Motor neuron (in vitro differentiated cells): ENCODE measurements at regions not wholly inside any gene's neighbourhood (a gene's known extent, or its start where the extent isn't known, plus 50 kb on each side); places are given as distances from the start of the nearest gene placed in this dataset.
"Not testable (repeated sequence)": the region's sequence is repeated elsewhere in the genome, so short reads cannot be mapped to it uniquely, and the experiment has no call there.

Experiments used
- ATAC-seq, 8 experiments: fragments of 200-7000 bp; cut with Tn5 transposase; replicated peaks in 6 of 8; 2 replicates each; pipeline ENCODE4 v1.8.0; 2021; ENCODE audit warnings: mild to moderate bottlenecking in 8 of 8, moderate library complexity in 8 of 8
- H3K27ac ChIP-seq, 2 donors: fragments of 250-450 bp; sonication (Bioruptor Pico); 2 replicates each; pipeline ENCODE4 v1.9.0; 2021; ENCODE audit warnings: antibody characterized with exemption in 2 of 2, mild to moderate bottlenecking in 2 of 2, moderate library complexity in 1 of 2
- H3K4me1 ChIP-seq, 2 donors: fragments of 250-450 bp; sonication (Bioruptor Pico); replicated peaks in 1 of 2; 2 replicates each; pipeline ENCODE4 v1.6.1; 2021; ENCODE audit warnings: antibody characterized with exemption in 2 of 2, mild to moderate bottlenecking in 2 of 2, moderate library complexity in 1 of 2
- H3K4me3 ChIP-seq, 5 donors: fragments of 250-450 bp; sonication (Bioruptor Pico); 2 replicates each; pipeline ENCODE4 v1.9.0; 2021; ENCODE audit warnings: antibody characterized with exemption in 5 of 5, mild to moderate bottlenecking in 5 of 5, moderate library complexity in 4 of 5
- whole genome bisulfite sequencing, 10 experiments: fragments of 450-650 bp; shearing (Covaris generic); methylation state at CpG; one replicate each; pipeline ENCODE4 v1.0.0; 2022; 5-methylcytosine and 5-hydroxymethylcytosine counted together
- in situ Hi-C, 9 experiments: fragments of 400-800 bp; cut with MboI; loops; one replicate each; pipeline ENCODE4 v1.15.0; 2021; ENCODE audit warnings: low sequenced_read_pairs in 9 of 9, low pct_unique_long_range_greater_than_20kb in 2 of 9; ENCODE audit not compliant: unreplicated experiment in 9 of 9

DNA sequence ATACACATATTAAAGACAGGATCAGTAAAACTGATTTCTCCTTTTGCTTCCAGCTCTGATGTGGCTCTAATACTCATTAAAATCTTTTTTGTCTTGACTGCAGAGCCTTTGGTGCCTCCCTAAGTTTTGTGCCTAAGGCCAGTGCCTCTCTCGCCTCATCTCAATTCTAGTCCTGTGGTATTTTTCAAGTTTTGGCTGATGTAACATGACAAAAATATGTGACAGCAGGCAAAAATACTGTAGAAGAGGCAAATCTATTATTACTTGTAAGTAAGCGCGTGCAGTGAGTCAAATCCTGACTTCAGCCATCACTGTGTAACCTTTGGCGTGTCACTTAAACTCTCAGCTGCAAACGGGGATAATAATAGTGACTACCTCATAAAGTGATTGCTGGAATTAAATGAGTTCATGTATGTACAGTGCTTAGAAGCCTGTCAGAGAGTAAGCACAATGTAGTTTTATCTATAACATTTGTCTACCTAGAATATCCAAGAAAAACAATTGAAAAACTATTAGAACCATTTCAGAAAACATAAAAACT is 74.0 kb downstream of the MAB21L3 start:
- 40 to 100% (median 78%) methylated on average over 3 to 5 of the region's 5 CpGs for WGBS, 10 experiments
- in situ Hi-C loops, result loop anchor here in 1 of 9 experiments (25.0 kb wide), 1 partner anchor 102 kb away; no protein-coding TSS in a partner anchor
- no peak overlapping the region for H3K4me3 ChIP-seq
- H3K27ac ChIP-seq, result no peak overlapping the region
- peak in 5 of 8 experiments; percentile 60 to 95 (median 89) for ATAC-seq
- H3K4me1 ChIP-seq, result peaks cover 0 to 5% of the 10 kb centered on the region in 2 donors

DNA sequence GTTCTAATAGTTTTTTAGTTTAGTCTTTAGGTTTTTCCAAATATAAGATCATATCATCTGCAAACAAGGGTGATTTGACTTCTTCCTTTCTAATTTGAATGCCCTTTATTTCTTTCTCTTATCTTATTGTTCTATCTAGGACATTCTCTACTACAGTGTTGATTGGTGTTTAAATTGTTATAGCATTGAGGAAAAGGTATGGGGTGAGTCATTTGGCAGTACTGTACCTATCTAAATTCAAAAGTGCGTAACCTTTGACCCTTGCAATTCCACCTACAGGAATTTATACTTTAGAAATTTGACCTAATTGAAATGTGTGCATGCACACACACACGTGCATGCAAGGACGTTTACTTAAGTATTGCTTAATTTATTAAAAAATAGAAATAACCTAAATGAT is 78.3 kb downstream of the MAB21L3 start:
- no peak overlapping the region for H3K4me3 ChIP-seq
- in situ Hi-C loops, result loop anchor here in 1 of 9 experiments (25.0 kb wide), 1 partner anchor 98 kb away; no protein-coding TSS in a partner anchor
- peaks cover 2% of the 10 kb centered on the region in 2 donors for H3K4me1 ChIP-seq
- H3K27ac ChIP-seq, result no peak overlapping the region
- no peak for ATAC-seq
- 5 to 93% (median 52%) methylated on average over 2 to 3 of the region's 3 CpGs for WGBS, 10 experiments

GRCh38 chr1:116191294-116191693 is 80.1 kb downstream of the MAB21L3 start:
- H3K27ac ChIP-seq, result no peak overlapping the region
- in situ Hi-C loops, result loop anchor here in 1 of 9 experiments (25.0 kb wide), 1 partner anchor 96 kb away; no protein-coding TSS in a partner anchor
- 10 to 90% (median 70%) methylated on average over 2 of the region's 2 CpGs; no CpG with 5 or more reads in 1 of the 10 experiments for WGBS, 10 experiments
- no peak overlapping the region for H3K4me3 ChIP-seq
- H3K4me1 ChIP-seq, result peaks cover 7 to 8% of the 10 kb centered on the region in 2 donors
- no peak for ATAC-seq

DNA sequence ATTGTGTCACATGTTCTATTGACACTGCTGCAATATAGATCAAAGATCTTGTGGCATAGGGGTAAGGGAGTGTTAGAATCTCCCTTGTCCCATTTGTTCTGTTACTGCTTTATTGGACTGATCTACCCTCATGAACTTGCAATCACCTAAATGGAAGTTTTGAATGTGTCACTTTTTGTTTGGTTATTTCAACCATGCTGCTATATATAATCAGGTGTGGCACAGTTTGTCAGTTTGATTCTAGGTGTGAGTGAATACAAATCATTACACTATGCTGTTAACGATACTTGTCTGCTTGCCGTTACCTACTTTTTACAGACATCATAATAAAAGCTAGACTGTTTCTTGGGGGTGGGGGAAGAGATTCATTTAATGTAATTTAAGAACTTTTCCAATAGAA is 82.6 kb downstream of the MAB21L3 start:
- in situ Hi-C loops, result loop anchor here in 1 of 9 experiments (25.0 kb wide), 1 partner anchor 94 kb away; no protein-coding TSS in a partner anchor
- 29 to 100% (median 87%) methylated on average over 1 to 2 of the region's 2 CpGs; no CpG with 5 or more reads in 3 of the 10 experiments for WGBS, 10 experiments
- H3K27ac ChIP-seq, result no peak overlapping the region
- H3K4me1 ChIP-seq, result peaks cover 7 to 8% of the 10 kb centered on the region in 2 donors
- H3K4me3 ChIP-seq, result no peak overlapping the region
- no peak for ATAC-seq

DNA sequence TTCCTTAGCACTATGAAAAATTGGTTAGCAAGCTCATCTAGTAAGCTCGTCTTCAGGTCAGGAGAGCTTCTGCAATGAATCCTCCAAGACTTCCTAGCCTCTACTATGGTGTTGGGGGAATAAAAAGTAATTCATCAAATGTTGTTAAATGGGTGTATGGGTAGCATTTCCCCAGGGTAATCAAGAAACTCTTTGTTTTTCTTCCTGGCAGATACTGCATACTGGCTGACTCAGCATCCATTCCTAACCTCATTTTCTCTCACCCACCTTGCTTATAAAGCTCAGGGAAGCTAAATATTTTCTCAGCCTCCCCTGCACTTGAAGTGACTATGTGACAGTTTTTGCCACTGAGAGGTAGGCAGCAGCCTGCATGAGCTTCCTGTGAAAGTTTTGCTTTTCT is 83.4 kb downstream of the MAB21L3 start:
- in situ Hi-C loops, result loop anchor here in 1 of 9 experiments (25.0 kb wide), 1 partner anchor 93 kb away; no protein-coding TSS in a partner anchor
- peak in 4 of 8 experiments; percentile 37 to 94 (median 84) for ATAC-seq
- Histone ChIP-seq H3K4me3 (no peak overlapping the region), H3K4me1 (peaks cover 7 to 8% of the 10 kb centered on the region in 2 donors), H3K27ac (no peak overlapping the region)
- WGBS, 10 experiments, result 20 to 67% (median 36%) methylated on average over 1 of the region's 1 CpG; no CpG with 5 or more reads in 3 of the 10 experiments

DNA sequence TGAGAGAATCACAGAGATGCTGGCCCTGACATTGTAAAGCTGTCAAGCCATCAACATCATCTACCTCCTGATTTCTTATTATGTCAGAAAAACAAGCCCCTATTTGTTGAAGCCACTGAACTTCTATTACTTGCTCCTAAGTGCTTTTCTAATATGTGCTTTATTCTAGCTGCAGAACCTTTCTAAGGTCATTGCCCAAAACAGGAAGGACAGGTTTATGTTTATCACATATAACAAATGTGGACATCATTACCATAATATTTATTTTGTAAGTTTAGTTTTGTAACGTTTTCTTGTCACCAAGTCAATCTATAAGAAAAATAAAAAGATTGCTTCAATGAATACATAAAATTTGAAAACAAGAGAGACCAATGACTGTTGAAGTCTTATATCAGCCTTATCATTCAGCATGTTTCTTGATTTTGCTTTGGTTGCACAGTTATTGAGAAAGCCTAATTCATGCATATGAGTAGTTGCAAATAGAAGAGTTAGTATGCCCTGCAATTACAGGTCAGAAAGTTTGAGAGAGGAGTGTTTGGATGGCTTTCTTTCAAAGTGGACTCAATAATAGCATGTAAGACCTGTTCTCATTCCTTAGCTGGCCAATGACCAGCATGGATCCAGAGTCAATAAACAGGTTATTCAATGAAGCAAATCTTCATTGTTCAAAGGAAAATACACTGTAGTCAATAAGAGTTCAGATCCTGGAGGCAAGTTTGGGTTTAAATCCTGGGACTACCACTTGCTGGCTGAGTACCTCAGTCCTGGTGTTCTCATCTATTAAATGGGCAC is 84.1 kb downstream of the MAB21L3 start:
- in situ Hi-C loops, result loop anchor here in 1 of 9 experiments (25.0 kb wide), 1 partner anchor 92 kb away; no protein-coding TSS in a partner anchor
- no peak for ATAC-seq

DNA sequence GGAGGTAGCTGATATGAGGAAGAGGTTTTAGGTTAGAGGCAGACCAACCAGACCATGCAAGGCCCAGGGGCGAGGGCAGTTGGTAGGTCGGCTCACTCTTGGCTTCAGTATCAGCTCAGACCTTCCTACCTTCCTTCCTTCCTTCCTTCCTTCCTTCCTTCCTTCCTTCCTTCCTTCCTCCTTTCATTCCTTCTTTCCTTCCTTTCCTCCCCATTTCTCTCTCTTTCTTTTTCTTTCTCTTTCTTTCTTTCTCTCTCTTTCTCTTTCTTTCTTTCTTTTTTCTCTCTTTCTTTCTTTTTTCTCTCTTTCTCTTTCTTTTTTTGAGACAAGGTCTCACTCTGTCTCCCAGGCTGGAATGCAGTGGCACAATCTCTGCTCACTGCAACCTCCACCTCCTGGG is 89.1 kb downstream of the MAB21L3 start:
- 36 to 90% (median 80%) methylated on average over 2 of the region's 2 CpGs; no CpG with 5 or more reads in 6 of the 10 experiments for WGBS, 10 experiments
- H3K27ac ChIP-seq, H3K4me1 ChIP-seq, H3K4me3 ChIP-seq, ATAC-seq, in situ Hi-C loops: not testable (repeated sequence)

More for the DNA sequence above, 84.1 kb downstream of the MAB21L3 start:
- 0 to 61% (median 6%) methylated on average over 1 of the region's 1 CpG; no CpG with 5 or more reads in 1 of the 10 experiments for WGBS, 10 experiments
- Histone ChIP-seq H3K4me1 (peaks cover 7 to 8% of the 10 kb centered on the region in 2 donors), H3K27ac (no peak overlapping the region), H3K4me3 (no peak overlapping the region)

DNA sequence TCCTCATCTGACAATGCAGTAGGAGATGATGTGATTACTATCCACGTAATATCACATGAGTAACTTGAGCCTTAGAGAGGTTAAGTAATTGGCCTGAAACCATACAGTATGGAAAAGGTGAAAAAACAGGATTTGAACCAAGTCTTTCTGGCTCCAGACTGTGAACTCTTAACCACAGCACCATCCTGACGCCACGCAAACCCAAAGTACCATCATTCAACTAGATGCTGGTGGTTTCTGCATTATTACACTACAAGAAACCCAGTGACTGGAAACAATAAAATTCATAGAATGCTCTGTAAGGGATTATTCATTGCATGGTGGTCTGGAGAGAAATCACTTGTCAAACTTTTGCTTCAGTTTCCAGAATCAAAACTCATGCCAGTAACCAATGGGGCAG is 90.7 kb downstream of the MAB21L3 start:
- in situ Hi-C loops, result no loop called here
- Histone ChIP-seq H3K27ac (no peak overlapping the region), H3K4me1 (no peaks in the 10 kb centered on the region), H3K4me3 (no peak overlapping the region)
- ATAC-seq, result no peak
- WGBS, 10 experiments, result 15 to 100% (median 89%) methylated on average over 1 to 3 of the region's 3 CpGs; no CpG with 5 or more reads in 2 of the 10 experiments

- ATAC-seq, result peak in 3 of 8 experiments; percentile 38 to 59 (median 55)
- H3K4me1 ChIP-seq, result no peaks in the 10 kb centered on the region
- in situ Hi-C loops, result no loop called here
- WGBS, 10 experiments, result 7 to 100% (median 85%) methylated on average over 1 to 5 of the region's 5 CpGs; no CpG with 5 or more reads in 4 of the 10 experiments
- no peak overlapping the region for H3K27ac ChIP-seq
- H3K4me3 ChIP-seq, result no peak overlapping the region
Observed at GRCh38 chr1:116203181-116203723, 92.1 kb downstream of the MAB21L3 start.

DNA sequence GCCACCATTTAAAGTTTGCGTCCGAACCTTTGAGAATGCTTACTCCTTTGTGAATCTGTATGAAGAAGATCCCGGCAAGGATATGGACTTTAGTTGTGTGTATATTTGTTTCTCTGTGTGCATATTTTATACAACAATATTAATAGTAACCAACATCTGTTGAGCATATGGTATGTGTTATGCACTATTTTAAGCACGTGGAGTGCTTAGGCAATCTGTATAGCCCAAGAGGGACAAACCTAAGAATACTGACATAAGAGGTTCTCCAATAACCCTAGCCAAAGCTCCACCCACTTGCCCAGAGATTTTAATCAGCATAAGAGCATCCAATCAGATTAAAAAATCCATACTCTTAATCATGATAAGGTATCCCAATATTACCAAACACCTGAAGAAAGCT is 92.7 kb downstream of the MAB21L3 start:
- ATAC-seq, result peak in 3 of 8 experiments; percentile 74 to 98 (median 94)
- Histone ChIP-seq H3K4me3 (no peak overlapping the region), H3K27ac (no peak overlapping the region), H3K4me1 (no peaks in the 10 kb centered on the region)
- in situ Hi-C loops, result no loop called here
- WGBS, 10 experiments, result 0 to 96% (median 68%) methylated on average over 1 to 4 of the region's 4 CpGs; no CpG with 5 or more reads in 2 of the 10 experiments

DNA sequence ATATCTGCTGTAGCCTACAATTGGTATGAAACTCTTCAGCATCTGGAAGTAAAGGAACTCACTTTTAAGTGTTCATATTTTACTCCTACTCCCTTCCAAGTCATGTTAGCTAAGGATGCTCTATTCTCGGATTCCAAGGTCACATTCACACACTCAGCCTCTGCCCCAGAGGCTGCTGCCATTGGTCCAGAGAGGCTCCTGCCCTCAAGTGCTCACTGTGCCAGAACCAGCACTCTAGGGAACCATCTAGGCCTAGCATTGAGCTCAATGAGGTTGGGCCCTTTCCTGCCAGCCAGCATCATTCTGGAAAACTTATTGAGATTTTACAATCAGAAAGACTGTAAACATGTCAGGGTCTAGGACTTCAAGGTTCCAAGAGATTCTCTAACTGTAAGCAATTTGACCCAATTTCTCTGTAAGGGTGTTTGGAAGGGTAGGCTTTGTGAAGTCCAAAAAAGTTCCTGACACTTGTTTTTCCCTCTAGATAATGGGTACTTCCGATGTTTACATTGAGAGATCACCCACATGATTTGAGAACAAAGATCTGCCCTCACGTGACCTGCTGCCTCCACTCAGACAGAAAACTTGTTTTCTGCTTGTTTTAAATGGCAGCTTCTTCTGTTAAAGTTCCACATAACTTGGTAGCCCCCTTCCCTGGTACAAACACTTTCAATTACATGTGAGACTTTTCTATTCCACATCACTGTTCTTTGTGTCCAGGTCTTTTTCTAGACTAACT is 94.9 kb downstream of the MAB21L3 start:
- no peak overlapping the region for H3K27ac ChIP-seq
- no peak overlapping the region for H3K4me3 ChIP-seq
- WGBS, 10 experiments, result 28 to 89% (median 67%) methylated on average over 1 to 3 of the region's 3 CpGs
- ATAC-seq, result no peak
- in situ Hi-C loops, result no loop called here
- H3K4me1 ChIP-seq, result no peaks in the 10 kb centered on the region

DNA sequence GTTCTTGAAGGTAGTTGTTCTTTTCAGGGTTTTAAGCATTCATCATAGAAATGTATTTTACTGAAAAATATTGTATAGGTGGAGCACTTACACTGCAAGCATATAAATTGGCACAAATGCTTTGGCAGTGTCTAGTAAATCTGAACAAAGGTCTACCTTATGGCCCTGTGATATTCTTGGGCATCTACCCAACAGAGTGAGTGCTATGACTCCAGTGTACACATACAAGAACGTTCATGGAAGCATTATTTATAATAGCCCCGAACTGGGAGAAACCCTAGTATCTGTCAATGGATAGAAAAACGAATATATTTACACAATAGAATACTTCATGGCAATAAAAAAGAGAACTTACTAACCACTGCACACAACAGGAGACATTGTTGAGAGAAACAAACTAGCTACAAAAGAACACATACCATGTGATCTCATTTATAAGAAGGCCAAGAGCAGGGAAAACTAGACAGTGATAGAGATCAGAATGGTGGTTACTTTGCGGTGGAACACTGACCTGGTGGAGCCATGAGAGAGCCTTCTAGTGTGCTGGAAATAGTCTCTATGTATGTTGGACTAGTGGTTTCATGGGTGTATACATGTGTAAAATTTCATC is 96.0 kb downstream of the MAB21L3 start:
- Histone ChIP-seq H3K27ac (no peak overlapping the region), H3K4me3 (no peak overlapping the region), H3K4me1 (no peaks in the 10 kb centered on the region)
- in situ Hi-C loops, result no loop called here
- 7 to 100% (median 62%) methylated on average over 1 to 4 of the region's 4 CpGs for WGBS, 10 experiments
- ATAC-seq, result no peak
